ENCODE measurements at regions not wholly inside any gene's neighbourhood (a gene's known extent, or its start where the extent isn't known, plus 50 kb on each side); places are given as distances from the start of the nearest gene placed in this dataset.

DNA sequence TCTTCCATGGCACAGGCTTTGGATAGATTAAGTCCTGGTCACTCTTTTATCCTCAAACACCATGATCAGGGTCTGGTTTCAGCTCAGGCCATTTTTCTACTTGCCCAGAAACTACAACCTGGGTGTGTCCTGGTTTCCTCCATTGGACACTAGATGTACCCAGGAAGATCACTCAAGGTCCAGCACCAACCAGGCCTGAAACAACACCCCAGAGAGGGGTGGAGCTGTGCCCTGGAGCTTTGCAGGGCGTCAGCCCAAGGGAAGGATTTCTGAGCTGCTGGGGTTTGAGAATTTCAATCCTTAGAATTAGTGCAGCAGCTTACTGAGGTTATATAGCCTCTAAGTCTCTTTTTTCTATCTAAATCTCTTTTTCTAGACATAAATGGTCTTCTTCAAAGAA is 722.0 kb downstream of the MTRR start:
- DNase-seq (ENCODE audit: low spot score) (no peak), FAIRE-seq (no peak), ATAC-seq (no peak)
- Histone ChIP-seq H3K4me1 (ENCODE audit: insufficient read depth, low read length) (no peaks in the 10 kb centered on the region), H2AFZ (ENCODE audit: low read length) (no peak overlapping the region), H3K9me3 (ENCODE audit: low read length) (peaks cover 59% of the 10 kb centered on the region), H3K4me2 (ENCODE audit: low read depth, low read length) (no peak overlapping the region), H3K27me3 (ENCODE audit: control insufficient read depth in 1 of 2, insufficient read depth in 2 of 2, low read length in 2 of 2) (no peaks in the 10 kb centered on the region), H3K4me3 (replicated peaks in 1 of 3; ENCODE audit: insufficient read depth in 1 of 3, low read depth in 2 of 3, low read length in 3 of 3) (no peak overlapping the region), H3K27ac (ENCODE audit: extremely low read length, insufficient read depth, low read length) (no peak overlapping the region), H3K9ac (ENCODE audit: insufficient read depth, low read depth, low read length) (no peak overlapping the region), H4K20me1 (ENCODE audit: insufficient read depth, low read length) (no peaks in the 10 kb centered on the region), H3K79me2 (ENCODE audit: insufficient read depth, low read length) (no peaks in the 10 kb centered on the region), H3K36me3 (replicated peaks in 1 of 2; ENCODE audit: control insufficient read depth in 1 of 2, insufficient read depth in 2 of 2, low read length in 2 of 2) (no peaks in the 10 kb centered on the region)
- in situ Hi-C loops (cut with HindIII; ENCODE audit: extremely low pct_ligation_motif_present, low pct_unique_long_range_greater_than_20kb) (no loop called here), intact Hi-C loops (cut with micrococcal nuclease; ENCODE audit: unreplicated experiment) (no loop called here)
- no CpG with 5 or more reads among the region's 1 CpG for WGBS (ENCODE audit: low lambda C conversion rate)
- TF ChIP-seq NFE2L1 (CRISPR knock-in tag; IDR thresholded peaks at IDR 0.05; ENCODE audit: borderline replicate concordance) = no peak
- TF ChIP-seq, protein P1, sequence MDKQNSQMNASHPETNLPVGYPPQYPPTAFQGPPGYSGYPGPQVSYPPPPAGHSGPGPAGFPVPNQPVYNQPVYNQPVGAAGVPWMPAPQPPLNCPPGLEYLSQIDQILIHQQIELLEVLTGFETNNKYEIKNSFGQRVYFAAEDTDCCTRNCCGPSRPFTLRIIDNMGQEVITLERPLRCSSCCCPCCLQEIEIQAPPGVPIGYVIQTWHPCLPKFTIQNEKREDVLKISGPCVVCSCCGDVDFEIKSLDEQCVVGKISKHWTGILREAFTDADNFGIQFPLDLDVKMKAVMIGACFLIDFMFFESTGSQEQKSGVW (CRISPR knock-in tag; IDR thresholded peaks at IDR 0.05; ENCODE audit: borderline replicate concordance) = no peak
- TF ChIP-seq ZNF839 (CRISPR knock-in tag; IDR thresholded peaks at IDR 0.05; ENCODE audit: borderline replicate concordance) = no peak
- no peak for TF ChIP-seq ZBTB44 (CRISPR knock-in tag; IDR thresholded peaks at IDR 0.05)
- TF ChIP-seq ZMAT3 (CRISPR knock-in tag; conservative IDR thresholded peaks at IDR 0.05) = no peak
- TF ChIP-seq PTBP1 (IDR thresholded peaks at IDR 0.05; ENCODE audit: low read depth, low read length, poor library complexity, severe bottlenecking) = no peak
- TF ChIP-seq ZBTB7B (CRISPR knock-in tag; IDR thresholded peaks at IDR 0.05) = no peak
- TF ChIP-seq ARNT2 (CRISPR knock-in tag; IDR thresholded peaks at IDR 0.05; ENCODE audit: low read depth) = no peak
- TF ChIP-seq ZNF570 (CRISPR knock-in tag; IDR thresholded peaks at IDR 0.05; ENCODE audit: borderline replicate concordance) = no peak
- no peak for TF ChIP-seq YEATS4 (CRISPR knock-in tag; IDR thresholded peaks at IDR 0.05; ENCODE audit: borderline replicate concordance)
- no peak for TF ChIP-seq TOE1 (CRISPR knock-in tag; IDR thresholded peaks at IDR 0.05)
- no peak for TF ChIP-seq ZNF549 (CRISPR knock-in tag; IDR thresholded peaks at IDR 0.05)
- TF ChIP-seq CEBPZ (IDR thresholded peaks at IDR 0.05; ENCODE audit: low read length) = no peak
- no peak for TF ChIP-seq ZMYM2 (CRISPR knock-in tag; IDR thresholded peaks at IDR 0.05)
- no peak for TF ChIP-seq ZZZ3 (CRISPR knock-in tag; IDR thresholded peaks at IDR 0.05; ENCODE audit: borderline replicate concordance)
- TF ChIP-seq DR1 (CRISPR knock-in tag; IDR thresholded peaks at IDR 0.05) = no peak
- TF ChIP-seq MZF1 (CRISPR knock-in tag; IDR thresholded peaks at IDR 0.05; ENCODE audit: borderline replicate concordance) = no peak
- no peak for TF ChIP-seq PITX1 (CRISPR knock-in tag; IDR thresholded peaks at IDR 0.05)
- BruUV-seq (replicated peaks) = no TSS peak
- POLR2A ChIA-PET = no interaction called here
- CTCF ChIA-PET (ENCODE audit: low intra/inter-chr PET ratio, low total read pairs) = no interaction called here
